DMS 273 (cell line): ENCODE measurements at regions not wholly inside any gene's neighbourhood (a gene's known extent, or its start where the extent isn't known, plus 50 kb on each side); places are given as distances from the start of the nearest gene placed in this dataset.

Source experiments
- DNase-seq: peaks from one replicate; lab custom pipeline; 2025; ENCODE audit not compliant: unreplicated experiment; lab: John Stamatoyannopoulos, UW

- no peak for DNase-seq
Observed at GRCh38 chr5:23579566-23579965, 72.2 kb downstream of the PRDM9 start.

GRCh38 chr5:23583081-23583480 is 75.7 kb downstream of the PRDM9 start:
- no peak for DNase-seq

- DNase-seq = no peak
Observed at GRCh38 chr5:23588841-23589326, 81.5 kb downstream of the PRDM9 start.

- DNase-seq = no peak
Observed at GRCh38 chr5:23591250-23591649, 83.8 kb downstream of the PRDM9 start.

GRCh38 chr5:23606927-23607326 is 99.5 kb downstream of the PRDM9 start:
- no peak for DNase-seq

GRCh38 chr5:23612701-23613100 is 105.3 kb downstream of the PRDM9 start:
- no peak for DNase-seq

- no peak for DNase-seq
Observed at GRCh38 chr5:23613566-23613965, 106.2 kb downstream of the PRDM9 start.

GRCh38 chr5:23614422-23614821 is 107.0 kb downstream of the PRDM9 start:
- DNase-seq = no peak

- DNase-seq = no peak
Observed at GRCh38 chr5:23626961-23627360, 119.6 kb downstream of the PRDM9 start.

GRCh38 chr5:23627976-23628375 is 120.6 kb downstream of the PRDM9 start:
- DNase-seq = no peak

GRCh38 chr5:23629396-23629795 is 122.0 kb downstream of the PRDM9 start:
- DNase-seq = no peak

GRCh38 chr5:23631302-23632045 is 124.1 kb downstream of the PRDM9 start:
- no peak for DNase-seq

GRCh38 chr5:23635938-23636337 is 128.5 kb downstream of the PRDM9 start:
- DNase-seq = no peak

- no peak for DNase-seq
Observed at GRCh38 chr5:23639326-23639725, 131.9 kb downstream of the PRDM9 start.

GRCh38 chr5:23648656-23649055 is 141.2 kb downstream of the PRDM9 start:
- no peak for DNase-seq

GRCh38 chr5:23649594-23649993 is 142.2 kb downstream of the PRDM9 start:
- DNase-seq = no peak

- no peak for DNase-seq
Observed at GRCh38 chr5:23655674-23656073, 148.3 kb downstream of the PRDM9 start.

- DNase-seq = peak; percentile 93
Observed at GRCh38 chr5:23675456-23675855, 168.0 kb downstream of the PRDM9 start.

- DNase-seq = no peak
Observed at GRCh38 chr5:23677996-23678395, 170.6 kb downstream of the PRDM9 start.

- DNase-seq = no peak
Observed at GRCh38 chr5:23684103-23684502, 176.7 kb downstream of the PRDM9 start.

- no peak for DNase-seq
Observed at GRCh38 chr5:23703940-23704855, 196.8 kb downstream of the PRDM9 start.

GRCh38 chr5:23717486-23717885 is 210.1 kb downstream of the PRDM9 start:
- no peak for DNase-seq
